HepG2 (cell line): ENCODE measurements at regions not wholly inside any gene's neighbourhood (a gene's known extent, or its start where the extent isn't known, plus 50 kb on each side); places are given as distances from the start of the nearest gene placed in this dataset.

Source experiments
- ATAC-seq: fragments of 200-7000 bp; cut with Tn5 transposase; 3 replicates; pipeline ENCODE4 v1.9.1; 2020; ENCODE audit warnings: mild to moderate bottlenecking, moderate library complexity
- BruUV-seq: library from RNA; stranded (reverse); fragments of 400-500 nt; replicated peaks from 2 replicates; lab custom pipeline; 2021; lab: Mats Ljungman, UMichigan
- CTCF ChIA-PET: fragments of 300-600 bp; formaldehyde crosslinking; extraction: SDS; loops from one replicate; lab custom pipeline; 2021; ENCODE audit warnings: low total read pairs, inconsistent platforms, low intra/inter-chr PET ratio; lab: Yijun Ruan, JAX
- POLR2A ChIA-PET: fragments of 350-600 bp; sonication (Branson Sonifier 250); formaldehyde crosslinking; loops from one replicate; lab custom pipeline; 2020; ENCODE audit warnings: antibody characterized with exemption, inconsistent platforms; lab: Yijun Ruan, JAX
- DNase-seq: peaks from one replicate; pipeline ENCODE4 v3.0.0-alpha.2; 2015; ENCODE audit warnings: low spot score
- FAIRE-seq: peaks from 3 replicates; lab custom pipeline; 2011; peaks lifted over from hg19 to GRCh38; lab: Jason Lieb, UNC
- H2AFZ ChIP-seq: one replicate; pipeline ENCODE4 v1.6.1; 2011; ENCODE audit warnings: low read length, inconsistent platforms
- H3K27ac ChIP-seq: fragments of 300-600 bp; 3 replicates; pipeline ENCODE4 v1.8.0; 2011; ENCODE audit warnings: mixed run types, mild to moderate bottlenecking, mixed read lengths, low read length, inconsistent platforms; ENCODE audit not compliant: insufficient read depth; ENCODE audit errors: extremely low read length
- H3K27me3 ChIP-seq, 2 experiments: fragments of 200-600 bp in 1 of 2; 2 replicates in 1 of 2; 3 replicates in 1 of 2; pipeline versions ENCODE4 v1.6.0 to v1.8.0; 2011; ENCODE audit warnings: low read length in 2 of 2, mild to moderate bottlenecking in 2 of 2, moderate library complexity in 2 of 2, inconsistent platforms in 1 of 2; ENCODE audit not compliant: insufficient read depth in 2 of 2, control insufficient read depth in 1 of 2
- H3K36me3 ChIP-seq, 2 experiments: fragments of 200-600 bp in 1 of 2; replicated peaks in 1 of 2; 2 replicates in 1 of 2; 3 replicates in 1 of 2; pipeline versions ENCODE4 v1.5.1 to v1.8.0; 2011; ENCODE audit warnings: low read length in 2 of 2, inconsistent platforms in 1 of 2; ENCODE audit not compliant: insufficient read depth in 2 of 2, control insufficient read depth in 1 of 2
- H3K4me1 ChIP-seq: 2 replicates; pipeline ENCODE4 v1.5.1; 2012; ENCODE audit warnings: low read length, inconsistent platforms; ENCODE audit not compliant: insufficient read depth
- H3K4me2 ChIP-seq: 2 replicates; pipeline ENCODE4 v1.6.0; 2011; ENCODE audit warnings: low read depth, low read length, inconsistent platforms
- H3K4me3 ChIP-seq, 3 experiments: fragments of 200-600 bp in 1 of 3; sonication (generic), shearing (Covaris generic) in 1 of 3; replicated peaks in 1 of 3; 2 replicates each; pipeline ENCODE4 v1.5.1; 2011 to 2016; ENCODE audit warnings: low read length in 3 of 3, inconsistent platforms in 2 of 3, low read depth in 2 of 3, mild to moderate bottlenecking in 2 of 3, control low read depth in 1 of 3, mixed read lengths in 1 of 3; ENCODE audit not compliant: insufficient read depth in 1 of 3
- H3K79me2 ChIP-seq: one replicate; pipeline ENCODE4 v1.6.1; 2011; ENCODE audit warnings: low read length, inconsistent platforms; ENCODE audit not compliant: insufficient read depth
- H3K9ac ChIP-seq: 2 replicates; pipeline ENCODE4 v1.6.0; 2011; ENCODE audit warnings: mild to moderate bottlenecking, low read depth, low read length, inconsistent platforms; ENCODE audit not compliant: insufficient read depth
- H3K9me3 ChIP-seq: 2 replicates; pipeline ENCODE4 v1.5.1; 2012; ENCODE audit warnings: mild to moderate bottlenecking, low read length
- H4K20me1 ChIP-seq: 2 replicates; pipeline ENCODE4 v1.6.0; 2011; ENCODE audit warnings: inconsistent platforms, mild to moderate bottlenecking, low read length, moderate library complexity; ENCODE audit not compliant: insufficient read depth
- HNF4A ChIP-seq: sonication (generic); formaldehyde crosslinking; IDR thresholded peaks from 2 replicates; pipeline ENCODE4 v1.4.0; 2020; ENCODE audit warnings: missing genetic modification reagents
- KIAA2018 ChIP-seq: sonication (generic); formaldehyde crosslinking; IDR thresholded peaks from 2 replicates; pipeline ENCODE4 v1.5.0; 2020; ENCODE audit warnings: mild to moderate bottlenecking, missing genetic modification reagents, borderline replicate concordance
- RORA ChIP-seq: sonication (generic); formaldehyde crosslinking; IDR thresholded peaks from 2 replicates; pipeline ENCODE4 v1.5.0; 2020; ENCODE audit warnings: mild to moderate bottlenecking, missing genetic modification reagents, moderate library complexity
- SIX4 ChIP-seq: sonication (generic); formaldehyde crosslinking; IDR thresholded peaks from 2 replicates; pipeline ENCODE4 v1.4.0; 2020; ENCODE audit warnings: missing genetic modification reagents
- THAP11 ChIP-seq: IDR thresholded peaks from 2 replicates; pipeline ENCODE4 v1.6.1; 2016; ENCODE audit warnings: missing biosample characterization, missing genetic modification reagents
- ZBTB38 ChIP-seq: sonication (generic); formaldehyde crosslinking; IDR thresholded peaks from 2 replicates; pipeline ENCODE4 v1.5.1; 2020; ENCODE audit warnings: mild to moderate bottlenecking, missing genetic modification reagents
- ZNF17 ChIP-seq: sonication (generic); formaldehyde crosslinking; IDR thresholded peaks from 2 replicates; pipeline ENCODE4 v1.5.0; 2020; ENCODE audit warnings: mild to moderate bottlenecking, missing genetic modification reagents
- ZNF44 ChIP-seq: sonication (generic); formaldehyde crosslinking; IDR thresholded peaks from 2 replicates; pipeline ENCODE4 v1.5.1; 2020; ENCODE audit warnings: mild to moderate bottlenecking, missing genetic modification reagents
- ZNF724P ChIP-seq: sonication (generic); formaldehyde crosslinking; IDR thresholded peaks from 2 replicates; pipeline ENCODE4 v1.8.0; 2022; ENCODE audit warnings: missing genetic modification reagents, borderline replicate concordance
- WGBS: methylation state at CpG from one replicate; pipeline ENCODE4 v1.1.6; 2017; ENCODE audit warnings: low lambda C conversion rate; 5-methylcytosine and 5-hydroxymethylcytosine counted together
- in situ Hi-C: cut with HindIII; loops from 2 replicates; pipeline ENCODE4 v1.10.0; 2017; ENCODE audit warnings: low pct_unique_long_range_greater_than_20kb; ENCODE audit not compliant: extremely low pct_ligation_motif_present
- intact Hi-C: fragments of 100-400 bp; cut with micrococcal nuclease; formaldehyde crosslinking; loops from one replicate; pipeline ENCODE4 v1.10.0; 2022; ENCODE audit not compliant: unreplicated experiment
- TF ChIP-seq, protein P1 (sequence below): sonication (generic); formaldehyde crosslinking; IDR thresholded peaks from 2 replicates; pipeline ENCODE4 v1.5.0; 2020; ENCODE audit warnings: mild to moderate bottlenecking, missing genetic modification reagents
- TF ChIP-seq, protein P2 (sequence below): sonication (generic); formaldehyde crosslinking; IDR thresholded peaks from 2 replicates; pipeline ENCODE4 v1.4.0; 2020; ENCODE audit warnings: missing genetic modification reagents
- TF ChIP-seq, protein P3 (sequence below): sonication (generic); formaldehyde crosslinking; IDR thresholded peaks from 2 replicates; pipeline ENCODE4 v1.8.1; 2023; ENCODE audit warnings: mild to moderate bottlenecking, missing genetic modification reagents

DNA sequence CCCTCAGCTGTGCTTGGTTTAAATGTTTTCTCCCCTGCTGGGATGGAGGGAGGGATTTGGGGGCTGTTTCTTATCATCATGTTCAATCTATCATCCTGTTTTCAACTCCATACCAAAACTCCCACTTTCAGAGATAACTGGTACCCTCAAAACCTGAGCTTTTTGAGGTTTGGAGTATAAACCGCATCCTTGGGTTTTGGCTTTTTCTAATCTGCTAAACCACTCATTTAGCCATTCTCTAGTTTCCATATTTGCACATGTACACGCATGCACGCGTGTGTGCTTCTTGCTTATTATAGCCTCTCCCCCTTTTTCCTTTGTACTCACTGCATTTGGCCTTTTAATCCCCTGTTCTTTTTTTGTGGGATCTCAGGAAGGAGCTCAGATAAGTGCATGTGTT is 116.7 kb upstream of the TEX13D start:
- intact Hi-C loops (no loop called here), in situ Hi-C loops (no loop called here)
- CTCF ChIA-PET, result no interaction called here
- Histone ChIP-seq H3K9ac (no peak overlapping the region), H3K4me1 (peaks cover 32% of the 10 kb centered on the region), H3K27ac (no peak overlapping the region), H2AFZ (no peak overlapping the region), H3K9me3 (no peaks in the 10 kb centered on the region), H3K4me3 (no peak overlapping the region), H4K20me1 (no peaks in the 10 kb centered on the region), H3K36me3 (no peaks in the 10 kb centered on the region), H3K4me2 (no peak overlapping the region), H3K27me3 (no peaks in the 10 kb centered on the region), H3K79me2 (no peaks in the 10 kb centered on the region)
- no peak for ATAC-seq
- WGBS, result 96% methylated on average over 4 of the region's 4 CpGs
- BruUV-seq, result no TSS peak
- POLR2A ChIA-PET, result no interaction called here
- no peak for FAIRE-seq
- DNase-seq, result no peak
- TF ChIP-seq, protein P1, sequence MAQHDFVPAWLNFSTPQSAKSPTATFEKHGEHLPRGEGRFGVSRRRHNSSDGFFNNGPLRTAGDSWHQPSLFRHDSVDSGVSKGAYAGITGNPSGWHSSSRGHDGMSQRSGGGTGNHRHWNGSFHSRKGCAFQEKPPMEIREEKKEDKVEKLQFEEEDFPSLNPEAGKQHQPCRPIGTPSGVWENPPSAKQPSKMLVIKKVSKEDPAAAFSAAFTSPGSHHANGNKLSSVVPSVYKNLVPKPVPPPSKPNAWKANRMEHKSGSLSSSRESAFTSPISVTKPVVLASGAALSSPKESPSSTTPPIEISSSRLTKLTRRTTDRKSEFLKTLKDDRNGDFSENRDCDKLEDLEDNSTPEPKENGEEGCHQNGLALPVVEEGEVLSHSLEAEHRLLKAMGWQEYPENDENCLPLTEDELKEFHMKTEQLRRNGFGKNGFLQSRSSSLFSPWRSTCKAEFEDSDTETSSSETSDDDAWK (CRISPR knock-in tag), result no peak
- no peak for TF ChIP-seq ZBTB38 (CRISPR knock-in tag)
- no peak for TF ChIP-seq ZNF17 (CRISPR knock-in tag)
- TF ChIP-seq, protein P2, sequence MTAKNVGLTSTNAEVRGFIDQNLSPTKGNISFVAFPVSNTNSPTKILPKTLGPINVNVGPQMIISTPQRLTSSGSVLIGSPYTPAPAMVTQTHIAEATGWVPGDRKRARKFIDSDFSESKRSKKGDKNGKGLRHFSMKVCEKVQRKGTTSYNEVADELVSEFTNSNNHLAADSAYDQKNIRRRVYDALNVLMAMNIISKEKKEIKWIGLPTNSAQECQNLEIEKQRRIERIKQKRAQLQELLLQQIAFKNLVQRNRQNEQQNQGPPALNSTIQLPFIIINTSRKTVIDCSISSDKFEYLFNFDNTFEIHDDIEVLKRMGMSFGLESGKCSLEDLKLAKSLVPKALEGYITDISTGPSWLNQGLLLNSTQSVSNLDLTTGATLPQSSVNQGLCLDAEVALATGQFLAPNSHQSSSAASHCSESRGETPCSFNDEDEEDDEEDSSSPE (CRISPR knock-in tag), result no peak
- TF ChIP-seq ZNF44 (CRISPR knock-in tag), result no peak
- TF ChIP-seq HNF4A (CRISPR knock-in tag), result no peak
- TF ChIP-seq, protein P3, sequence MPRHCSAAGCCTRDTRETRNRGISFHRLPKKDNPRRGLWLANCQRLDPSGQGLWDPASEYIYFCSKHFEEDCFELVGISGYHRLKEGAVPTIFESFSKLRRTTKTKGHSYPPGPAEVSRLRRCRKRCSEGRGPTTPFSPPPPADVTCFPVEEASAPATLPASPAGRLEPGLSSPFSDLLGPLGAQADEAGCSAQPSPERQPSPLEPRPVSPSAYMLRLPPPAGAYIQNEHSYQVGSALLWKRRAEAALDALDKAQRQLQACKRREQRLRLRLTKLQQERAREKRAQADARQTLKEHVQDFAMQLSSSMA, result no peak
- TF ChIP-seq KIAA2018 (CRISPR knock-in tag), result no peak
- no peak for TF ChIP-seq SIX4 (CRISPR knock-in tag)
- no peak for TF ChIP-seq THAP11 (CRISPR knock-in tag)
- no peak for TF ChIP-seq ZNF724P (CRISPR knock-in tag)
- no peak for TF ChIP-seq RORA (CRISPR knock-in tag)
